HCT116 (cell line): ENCODE measurements at regions not wholly inside any gene's neighbourhood (a gene's known extent, or its start where the extent isn't known, plus 50 kb on each side); places are given as distances from the start of the nearest gene placed in this dataset.

Experiments
- ATAC-seq: fragments of 200-7000 bp; cut with Tn5 transposase; 2 replicates; pipeline ENCODE4 v1.9.1; 2020; ENCODE audit warnings: mild to moderate bottlenecking, moderate library complexity
- BruUV-seq: library from RNA; stranded (reverse); fragments of 400-500 nt; replicated peaks from 2 replicates; lab custom pipeline; 2021; lab: Mats Ljungman, UMichigan
- CTCF ChIA-PET: fragments of 300-600 bp; sonication (Branson Sonifier 250); formaldehyde crosslinking; loops from one replicate; lab custom pipeline; 2021; ENCODE audit warnings: antibody characterized with exemption; lab: Charles Lee
- POLR2A ChIA-PET: fragments of 300-600, 350-600 bp; sonication (Branson Sonifier 250); formaldehyde crosslinking; loops from one replicate; lab custom pipeline; 2021; ENCODE audit warnings: antibody characterized with exemption; lab: Charles Lee
- RAD21 ChIA-PET, 2 experiments: fragments of 300-600 bp; sonication (Branson Sonifier 250); formaldehyde crosslinking; loops; one replicate each; lab custom pipeline; 2023; ENCODE audit warnings: low total read pairs in 2 of 2; ENCODE audit not compliant: uncharacterized antibody in 2 of 2, unreplicated experiment in 2 of 2, low non-redundant PET in 1 of 2; lab: Charles Lee
- DNase-seq: peaks from one replicate; pipeline ENCODE4 v3.0.0-alpha.2; 2010; ENCODE audit warnings: low read depth, low spot score
- H2AFZ ChIP-seq: fragments of 200-600 bp; shearing (Covaris generic), sonication (generic); 2 replicates; pipeline ENCODE4 v1.6.1; 2017; ENCODE audit warnings: low read depth, mixed run types, mixed read lengths, antibody characterized with exemption, low read length; ENCODE audit not compliant: poor library complexity, severe bottlenecking
- H3K27ac ChIP-seq: 2 replicates; pipeline ENCODE4 v1.5.1; 2012; ENCODE audit warnings: low read depth, low read length
- H3K27me3 ChIP-seq: fragments of 200-600 bp; sonication (generic); 2 replicates; pipeline ENCODE4 v1.6.1; 2016; ENCODE audit warnings: mixed run types, low read length, mixed read lengths; ENCODE audit not compliant: insufficient read depth
- H3K36me3 ChIP-seq, 2 experiments: fragments of 200-500 bp in 1 of 2; fragments of 200-600 bp in 1 of 2; sonication (Bioruptor generic) in 1 of 2; sonication (generic) in 1 of 2; 2 replicates each; pipeline versions ENCODE4 v1.5.1 to v1.6.1; 2014 to 2016; ENCODE audit warnings: low read length in 2 of 2, inconsistent platforms in 1 of 2, mixed read lengths in 1 of 2, mixed run types in 1 of 2; ENCODE audit not compliant: insufficient read depth in 2 of 2, control insufficient read depth in 1 of 2
- H3K4me1 ChIP-seq, 2 experiments: fragments of 200-600 bp in 1 of 2; sonication (generic) in 1 of 2; 2 replicates each; pipeline versions ENCODE4 v1.5.1 to v1.6.1; 2012 to 2017; ENCODE audit warnings: low read length in 2 of 2, inconsistent platforms in 1 of 2, mild to moderate bottlenecking in 1 of 2, mixed read lengths in 1 of 2, mixed run types in 1 of 2, moderate library complexity in 1 of 2; ENCODE audit not compliant: insufficient read depth in 2 of 2, control insufficient read depth in 1 of 2
- H3K4me2 ChIP-seq: fragments of 200-600 bp; sonication (generic); 2 replicates; pipeline ENCODE4 v1.6.1; 2017; ENCODE audit warnings: mixed run types, low read length, mixed read lengths
- H3K4me3 ChIP-seq, 2 experiments: fragments of 200-600 bp in 1 of 2; sonication (generic) in 1 of 2; replicated peaks in 1 of 2; 2 replicates each; pipeline ENCODE4 v1.5.1; 2011 to 2016; ENCODE audit warnings: low read length in 2 of 2, control low read depth in 1 of 2, low read depth in 1 of 2, mild to moderate bottlenecking in 1 of 2, mixed read lengths in 1 of 2, mixed run types in 1 of 2
- H3K79me2 ChIP-seq: fragments of 200-600 bp; sonication (generic); 2 replicates; pipeline ENCODE4 v1.6.1; 2017; ENCODE audit warnings: mild to moderate bottlenecking, mixed run types, low read length, moderate library complexity, mixed read lengths; ENCODE audit not compliant: insufficient read depth
- H3K9ac ChIP-seq: fragments of 200-600 bp; sonication (generic); 2 replicates; pipeline ENCODE4 v1.6.1; 2016; ENCODE audit warnings: low read length, mixed read lengths
- H3K9me2 ChIP-seq: fragments of 200-600 bp; sonication (generic), shearing (Covaris generic); 2 replicates; pipeline ENCODE4 v1.6.1; 2017; ENCODE audit warnings: mixed run types, mild to moderate bottlenecking, moderate library complexity; ENCODE audit not compliant: insufficient read depth
- H3K9me3 ChIP-seq, 2 experiments: fragments of 200-500 bp in 1 of 2; fragments of 200-600 bp in 1 of 2; sonication (Bioruptor generic) in 1 of 2; sonication (generic) in 1 of 2; 2 replicates each; pipeline ENCODE4 v1.6.1; 2014 to 2017; ENCODE audit warnings: low read length in 2 of 2, mixed read lengths in 2 of 2, inconsistent platforms in 1 of 2, low read depth in 1 of 2, mild to moderate bottlenecking in 1 of 2, mixed run types in 1 of 2, moderate library complexity in 1 of 2; ENCODE audit not compliant: control insufficient read depth in 1 of 2, insufficient read depth in 1 of 2
- H4K20me1 ChIP-seq: fragments of 200-600 bp; sonication (generic), shearing (Covaris generic); 2 replicates; pipeline ENCODE4 v1.6.1; 2017; ENCODE audit warnings: mixed run types, mild to moderate bottlenecking, moderate library complexity; ENCODE audit not compliant: insufficient read depth
- CBX3 ChIP-seq: IDR thresholded peaks from 2 replicates; pipeline ENCODE4 v1.6.1; 2012; ENCODE audit warnings: low read depth
- CEBPB ChIP-seq: IDR thresholded peaks from 2 replicates; pipeline ENCODE4 v1.6.1; 2012; ENCODE audit warnings: low read depth
- EGR1 ChIP-seq: IDR thresholded peaks from 2 replicates; pipeline ENCODE4 v1.6.1; 2012; ENCODE audit warnings: low read depth
- ELF1 ChIP-seq: IDR thresholded peaks from 2 replicates; pipeline ENCODE4 v1.6.1; 2012; ENCODE audit warnings: low read depth, borderline replicate concordance
- EZH2 ChIP-seq: fragments of 200-600 bp; sonication (generic); IDR thresholded peaks from 2 replicates; pipeline ENCODE4 v1.6.1; 2017; ENCODE audit warnings: antibody characterized with exemption, mixed run types
- EZH2phosphoT487 ChIP-seq: fragments of 200-600 bp; IDR thresholded peaks from 2 replicates; pipeline ENCODE4 v1.6.1; 2018; ENCODE audit warnings: antibody characterized with exemption, borderline replicate concordance
- FOSL1 ChIP-seq: IDR thresholded peaks from 2 replicates; pipeline ENCODE4 v1.6.1; 2012; ENCODE audit warnings: low read depth
- JUND ChIP-seq: IDR thresholded peaks from 2 replicates; pipeline ENCODE4 v1.6.1; 2012
- POLR2A ChIP-seq: IDR thresholded peaks from 2 replicates; pipeline ENCODE4 v1.7.0; 2011; ENCODE audit warnings: borderline replicate concordance; ENCODE audit not compliant: insufficient read depth, insufficient read length; ENCODE audit errors: extremely low read depth
- POLR2AphosphoS5 ChIP-seq: IDR thresholded peaks from 2 replicates; pipeline ENCODE4 v1.6.1; 2011; ENCODE audit warnings: mild to moderate bottlenecking, low read depth, low read length, moderate library complexity
- SIN3A ChIP-seq: IDR thresholded peaks from 2 replicates; pipeline ENCODE4 v1.6.1; 2012; ENCODE audit warnings: low read depth
- SP1 ChIP-seq: IDR thresholded peaks from 2 replicates; pipeline ENCODE4 v1.6.1; 2012; ENCODE audit warnings: low read depth
- YY1 ChIP-seq: IDR thresholded peaks from 2 replicates; pipeline ENCODE4 v1.6.1; 2011; ENCODE audit warnings: low read length, low read depth, moderate library complexity, mild to moderate bottlenecking; ENCODE audit not compliant: insufficient replicate concordance; ENCODE audit errors: extremely low read depth
- ZNF274 ChIP-seq: fragments of 200-500 bp; sonication (Bioruptor generic); IDR thresholded peaks from 2 replicates; pipeline ENCODE4 v1.6.1; 2014; ENCODE audit warnings: mild to moderate bottlenecking, low read depth, low read length, inconsistent platforms
- intact Hi-C: fragments of 100-400 bp; cut with micrococcal nuclease; formaldehyde crosslinking; loops from 2 replicates; pipeline ENCODE4 v1.10.0; 2022
- TF ChIP-seq, protein P1 (sequence below): IDR thresholded peaks from 2 replicates; pipeline ENCODE4 v1.6.1; 2012

DNA sequence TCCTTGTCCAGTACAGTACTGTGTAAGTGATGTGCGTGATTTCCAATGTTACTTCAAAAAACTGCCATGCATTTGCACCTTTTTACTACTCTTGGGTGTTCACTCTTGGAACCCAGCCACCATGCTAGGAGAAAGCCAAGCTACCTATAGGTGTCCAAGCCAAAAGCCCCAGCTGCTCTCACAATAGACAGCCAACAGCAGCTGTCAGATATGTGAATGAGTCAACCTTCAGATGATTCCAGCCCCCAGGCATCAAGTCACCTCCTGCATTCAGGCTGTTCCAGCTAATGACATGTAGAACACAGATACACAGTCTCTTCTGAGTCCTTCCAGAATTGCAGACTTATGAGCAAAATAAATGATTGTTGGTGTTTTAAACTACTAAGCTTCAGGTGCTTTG, 417.7 kb upstream of the TGFBR2 start:
- intact Hi-C loops = no loop called here
- ChIA-PET RAD21 (interaction anchor here in 1 of 2 experiments (0.6 kb wide), 1 partner anchor 10 kb away, joined by 3 read pairs; no protein-coding TSS in a partner anchor), POLR2A (no interaction called here), CTCF (interaction anchor here (1.4 to 1.8 kb wide), 3 partner anchors 9 to 146 kb away, joined by 3 to 8 read pairs (median 6); no protein-coding TSS in a partner anchor)
- ATAC-seq = no peak
- no peaks in the 10 kb centered on the region for H3K79me2 ChIP-seq
- no peak overlapping the region for H3K4me2 ChIP-seq
- no peak overlapping the region for H3K9ac ChIP-seq
- H3K27ac ChIP-seq = no peak overlapping the region
- H3K4me3 ChIP-seq = no peak overlapping the region
- no peaks in the 10 kb centered on the region for H3K9me3 ChIP-seq
- no peak for DNase-seq
- no peaks in the 10 kb centered on the region for H3K4me1 ChIP-seq
- H3K27me3 ChIP-seq = no peaks in the 10 kb centered on the region
- no peak for TF ChIP-seq ELF1
- TF ChIP-seq CBX3 = no peak
- no peak for TF ChIP-seq ZNF274
- TF ChIP-seq SIN3A = no peak
- no peaks in the 10 kb centered on the region for H3K36me3 ChIP-seq
- H4K20me1 ChIP-seq = no peaks in the 10 kb centered on the region
- BruUV-seq = no TSS peak
- no peak overlapping the region for H2AFZ ChIP-seq
- H3K9me2 ChIP-seq = no peaks in the 10 kb centered on the region

DNA sequence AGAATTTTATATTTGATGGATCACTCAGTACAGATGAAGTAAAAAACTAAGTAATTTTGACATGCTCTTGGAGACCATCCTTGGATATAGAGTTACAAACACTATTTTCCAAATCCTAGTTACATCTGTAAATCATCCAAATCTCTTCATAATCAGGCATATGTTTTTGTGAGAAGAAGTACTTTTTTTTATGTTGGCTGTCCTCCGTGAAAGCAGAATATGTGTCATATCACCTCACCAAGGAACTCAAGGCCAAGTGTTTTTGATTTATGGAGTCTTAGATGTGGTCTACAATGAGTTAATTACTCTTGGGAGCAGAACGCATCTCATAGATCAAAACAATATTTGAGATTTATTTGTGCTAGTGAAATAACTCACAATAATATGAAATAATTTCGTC, 416.5 kb upstream of the TGFBR2 start:
- H3K36me3 ChIP-seq = no peaks in the 10 kb centered on the region
- intact Hi-C loops = loop anchor here (10.0 kb wide), 1 partner anchor 555 kb away; no protein-coding TSS in a partner anchor

More for the DNA sequence above, 416.5 kb upstream of the TGFBR2 start:
- Histone ChIP-seq H3K4me1 (no peaks in the 10 kb centered on the region), H3K27ac (no peak overlapping the region), H3K9ac (no peak overlapping the region), H2AFZ (no peak overlapping the region), H3K9me3 (no peaks in the 10 kb centered on the region), H3K27me3 (no peaks in the 10 kb centered on the region), H3K9me2 (no peaks in the 10 kb centered on the region), H3K4me3 (no peak overlapping the region), H3K4me2 (no peak overlapping the region), H3K79me2 (no peaks in the 10 kb centered on the region), H4K20me1 (no peaks in the 10 kb centered on the region)
- ChIA-PET RAD21 (no interaction called here), POLR2A (no interaction called here), CTCF (interaction anchor here (1.7 kb wide), 1 partner anchor 9 kb away, joined by 6 read pairs; no protein-coding TSS in a partner anchor)
- no peak for TF ChIP-seq POLR2A
- no peak for TF ChIP-seq EZH2
- TF ChIP-seq POLR2AphosphoS5 = no peak
- TF ChIP-seq ZNF274 = no peak
- TF ChIP-seq EGR1 = no peak
- no peak for TF ChIP-seq SIN3A
- TF ChIP-seq, protein P1, sequence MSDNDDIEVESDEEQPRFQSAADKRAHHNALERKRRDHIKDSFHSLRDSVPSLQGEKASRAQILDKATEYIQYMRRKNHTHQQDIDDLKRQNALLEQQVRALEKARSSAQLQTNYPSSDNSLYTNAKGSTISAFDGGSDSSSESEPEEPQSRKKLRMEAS = no peak
- no peak for TF ChIP-seq ELF1
- no peak for TF ChIP-seq CBX3
- no peak for TF ChIP-seq SP1
- no peak for TF ChIP-seq FOSL1
- TF ChIP-seq CEBPB = no peak
- TF ChIP-seq JUND = no peak
- TF ChIP-seq YY1 = no peak
- TF ChIP-seq EZH2phosphoT487 = no peak
- BruUV-seq = no TSS peak
- no peak for DNase-seq
- no peak for ATAC-seq
